Naive thymus-derived CD8-positive, alpha-beta T cell (primary cell): ENCODE measurements at regions not wholly inside any gene's neighbourhood (a gene's known extent, or its start where the extent isn't known, plus 50 kb on each side); places are given as distances from the start of the nearest gene placed in this dataset.

Experiments
- ATAC-seq, 2 donors: fragments of 150-1000 bp; cut with Tn5 transposase in 1 of 2; sonication (Bioruptor Pico), chemical (Tn5 transposase) in 1 of 2; 1 replicate in 1 of 2; 2 replicates in 1 of 2; pipeline ENCODE4 v1.10.0; 2021; ENCODE audit warnings: mild to moderate bottlenecking in 2 of 2, moderate library complexity in 2 of 2
- POLR2A ChIA-PET: fragments of 350-600 bp; sonication (Branson Sonifier 250); formaldehyde crosslinking; loops from one replicate; lab custom pipeline; 2021; ENCODE audit warnings: antibody characterized with exemption; lab: Charles Lee
- DNase-seq, 10 donors: peaks; one replicate each; pipeline versions ENCODE4 v3.0.0 to v3.0.0-alpha.2; 2020 to 2022
- H3K27ac Mint-ChIP-seq, 10 donors: one replicate each; pipeline ENCODE4 v1.8.0; 2020 to 2022; ENCODE audit warnings: mild to moderate bottlenecking in 10 of 10, mixed read lengths in 10 of 10, moderate library complexity in 4 of 10, inconsistent platforms in 1 of 10
- H3K27me3 Mint-ChIP-seq, 5 donors: one replicate each; pipeline ENCODE4 v1.8.0; 2021 to 2022; ENCODE audit warnings: mixed read lengths in 5 of 5
- H3K36me3 Mint-ChIP-seq, 3 donors: one replicate each; pipeline ENCODE4 v1.8.0; 2020 to 2022; ENCODE audit warnings: mixed read lengths in 3 of 3, mild to moderate bottlenecking in 2 of 3, inconsistent platforms in 1 of 3
- H3K4me1 Mint-ChIP-seq, 4 donors: one replicate each; pipeline ENCODE4 v1.8.0; 2021 to 2022; ENCODE audit warnings: mixed read lengths in 4 of 4
- H3K4me3 Mint-ChIP-seq, 10 donors: one replicate each; pipeline ENCODE4 v1.8.0; 2020 to 2022; ENCODE audit warnings: mild to moderate bottlenecking in 10 of 10, mixed read lengths in 10 of 10, moderate library complexity in 6 of 10, inconsistent platforms in 1 of 10
- H3K9me3 Mint-ChIP-seq, 9 donors: one replicate each; pipeline ENCODE4 v1.8.0; 2020 to 2022; ENCODE audit warnings: mixed read lengths in 9 of 9, mild to moderate bottlenecking in 3 of 9, inconsistent platforms in 1 of 9, moderate library complexity in 1 of 9

DNA sequence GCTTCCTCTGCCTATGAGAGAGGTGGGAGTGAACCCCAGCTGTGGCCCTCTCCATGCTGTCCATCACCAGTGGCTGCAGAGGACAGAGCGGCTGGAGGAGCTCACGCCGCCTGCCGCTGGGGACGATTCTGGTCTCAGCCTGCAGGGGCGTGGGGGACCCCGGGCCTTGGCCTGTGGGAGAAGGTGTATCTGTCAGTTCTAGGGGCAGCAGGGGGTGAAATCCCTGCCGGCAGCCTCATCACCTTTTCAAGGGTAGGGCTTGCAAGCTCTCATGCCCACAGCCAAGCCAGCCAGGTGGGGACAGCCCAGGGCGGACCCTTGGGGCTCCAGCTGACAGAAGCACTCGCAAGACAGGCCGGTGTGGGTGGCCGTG is 80.2 kb downstream of the TSPAN17 start:
- Mint-ChIP-seq H3K27ac (no peak overlapping the region), H3K9me3 (peaks cover 0 to 6% (median 0%) of the 10 kb centered on the region in 9 donors), H3K27me3 (peaks cover 8 to 80% (median 47%) of the 10 kb centered on the region in 5 donors), H3K4me1 (peaks cover 0 to 28% (median 0%) of the 10 kb centered on the region in 4 donors), H3K36me3 (no peaks in the 10 kb centered on the region), H3K4me3 (no peak overlapping the region)
- DNase-seq (no peak), ATAC-seq (no peak)
- POLR2A ChIA-PET, result no interaction called here

- POLR2A ChIA-PET, result no interaction called here
- ATAC-seq (no peak), DNase-seq (peak in 1 of 10 donors; percentile 10)
- peaks cover 9 to 80% (median 44%) of the 10 kb centered on the region in 5 donors for H3K27me3 Mint-ChIP-seq
- no peaks in the 10 kb centered on the region for H3K36me3 Mint-ChIP-seq
- H3K4me3 Mint-ChIP-seq, result no peak overlapping the region
- H3K4me1 Mint-ChIP-seq, result peaks cover 0 to 23% (median 0%) of the 10 kb centered on the region in 4 donors
- no peak overlapping the region for H3K27ac Mint-ChIP-seq
- peaks cover 0 to 6% (median 0%) of the 10 kb centered on the region in 9 donors for H3K9me3 Mint-ChIP-seq
Observed at GRCh38 chr5:176727983-176728675, 80.8 kb downstream of the TSPAN17 start.

GRCh38 chr5:176728831-176729251 is 81.5 kb upstream of the UNC5A start:
- Mint-ChIP-seq H3K9me3 (peaks cover 0 to 6% (median 0%) of the 10 kb centered on the region in 9 donors), H3K27ac (no peak overlapping the region), H3K4me1 (peaks cover 0 to 18% (median 0%) of the 10 kb centered on the region in 4 donors), H3K4me3 (no peak overlapping the region), H3K36me3 (no peaks in the 10 kb centered on the region), H3K27me3 (peaks cover 9 to 80% (median 43%) of the 10 kb centered on the region in 5 donors)
- no peak for ATAC-seq
- DNase-seq, result peak in 1 of 10 donors; percentile 43
- POLR2A ChIA-PET, result no interaction called here

GRCh38 chr5:176730815-176731475 is 79.4 kb upstream of the UNC5A start:
- POLR2A ChIA-PET, result no interaction called here
- peaks cover 0 to 6% (median 0%) of the 10 kb centered on the region in 9 donors for H3K9me3 Mint-ChIP-seq
- H3K27ac Mint-ChIP-seq, result no peak overlapping the region
- DNase-seq (peak in 1 of 10 donors; percentile 21), ATAC-seq (no peak)
- peaks cover 10 to 77% (median 44%) of the 10 kb centered on the region in 5 donors for H3K27me3 Mint-ChIP-seq
- no peak overlapping the region for H3K4me3 Mint-ChIP-seq
- H3K4me1 Mint-ChIP-seq, result peaks cover 0 to 5% (median 0%) of the 10 kb centered on the region in 4 donors
- no peaks in the 10 kb centered on the region for H3K36me3 Mint-ChIP-seq

DNA sequence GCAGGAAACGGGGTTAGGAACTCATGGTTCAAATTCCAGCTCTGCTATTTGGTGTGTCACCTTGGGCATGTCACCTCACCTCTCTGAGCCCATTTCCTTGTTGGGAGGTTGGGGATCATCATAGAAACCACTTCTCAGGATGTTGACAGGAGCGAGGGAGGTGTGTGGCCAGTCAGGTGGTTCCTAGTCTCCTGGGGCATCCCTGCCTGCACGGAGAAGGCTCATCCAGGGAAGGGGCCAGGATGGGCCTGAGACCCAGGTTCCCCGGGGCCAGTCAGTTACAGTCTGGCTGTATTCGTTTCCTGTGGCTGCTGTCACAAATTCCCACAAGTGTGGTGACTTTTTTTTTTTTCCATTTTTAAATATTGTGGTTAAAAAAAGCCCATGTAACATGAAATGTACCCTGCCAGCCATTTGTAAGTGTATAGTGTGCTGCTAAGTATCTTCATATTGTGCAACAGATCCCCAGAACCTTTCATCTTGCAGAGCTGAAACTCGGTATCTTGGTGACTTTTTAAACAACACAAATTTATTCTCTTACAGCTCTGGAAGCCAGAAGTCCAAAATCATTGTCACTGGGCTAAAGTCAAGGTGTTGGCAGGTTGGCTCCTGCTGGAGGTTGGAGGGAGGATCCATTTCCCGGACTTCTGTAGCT is 78.7 kb upstream of the UNC5A start:
- peaks cover 0 to 4% (median 0%) of the 10 kb centered on the region in 9 donors for H3K9me3 Mint-ChIP-seq
- no peak overlapping the region for H3K4me3 Mint-ChIP-seq
- no peaks in the 10 kb centered on the region for H3K36me3 Mint-ChIP-seq
- H3K4me1 Mint-ChIP-seq, result peaks cover 0 to 3% (median 0%) of the 10 kb centered on the region in 4 donors
- no peak overlapping the region for H3K27ac Mint-ChIP-seq
- DNase-seq (peak in 1 of 10 donors; percentile 4), ATAC-seq (no peak)
- POLR2A ChIA-PET, result no interaction called here
- peaks cover 10 to 81% (median 46%) of the 10 kb centered on the region in 5 donors for H3K27me3 Mint-ChIP-seq

- H3K27ac Mint-ChIP-seq, result peak overlapping the region in 1 of 10 donors; percentile 40
- peaks cover 0 to 4% (median 0%) of the 10 kb centered on the region in 9 donors for H3K9me3 Mint-ChIP-seq
- H3K4me3 Mint-ChIP-seq, result no peak overlapping the region
- ATAC-seq, result no peak
- peaks cover 10 to 81% (median 44%) of the 10 kb centered on the region in 5 donors for H3K27me3 Mint-ChIP-seq
- H3K36me3 Mint-ChIP-seq, result no peaks in the 10 kb centered on the region
- POLR2A ChIA-PET, result no interaction called here
- no peaks in the 10 kb centered on the region for H3K4me1 Mint-ChIP-seq
- no peak for DNase-seq
Observed at GRCh38 chr5:176732306-176732705, 78.1 kb upstream of the UNC5A start.

DNA sequence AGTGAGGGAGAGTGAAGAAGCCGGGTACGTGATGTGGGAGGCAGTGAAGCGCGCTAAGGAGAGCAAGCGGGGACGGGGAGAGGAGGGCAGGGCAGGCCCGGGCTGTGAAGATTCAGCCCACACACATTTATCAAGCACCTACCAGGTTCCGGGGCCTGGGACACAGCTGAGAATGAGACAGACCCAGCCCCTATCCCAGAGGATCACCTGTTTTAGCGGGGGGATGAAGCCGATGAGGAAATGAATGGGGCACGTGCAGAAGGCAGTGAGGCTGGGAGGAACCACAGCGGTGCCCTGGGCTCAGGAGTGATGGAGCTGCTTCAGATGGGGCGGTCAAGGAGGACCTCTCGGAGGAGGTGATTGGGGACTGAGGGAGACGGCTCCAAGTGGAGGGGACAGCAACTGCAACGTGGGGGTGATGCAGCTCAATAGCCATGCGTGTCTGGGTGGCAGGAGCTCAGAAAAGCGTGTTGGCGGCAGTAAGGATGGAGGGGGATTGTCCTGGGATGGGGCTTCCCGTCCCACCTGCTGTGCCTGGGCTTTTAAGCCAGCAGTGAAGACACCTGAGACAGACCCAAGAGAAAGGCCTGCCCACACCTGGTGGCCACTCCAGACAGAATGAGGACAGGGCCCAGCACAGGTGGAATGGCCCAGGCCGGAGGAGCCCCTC is 77.5 kb upstream of the UNC5A start:
- Mint-ChIP-seq H3K27me3 (peaks cover 10 to 79% (median 44%) of the 10 kb centered on the region in 5 donors), H3K36me3 (no peaks in the 10 kb centered on the region)

GRCh38 chr5:176733406-176734262 is 76.7 kb upstream of the UNC5A start:
- Mint-ChIP-seq H3K27ac (no peak overlapping the region), H3K27me3 (peaks cover 12 to 80% (median 43%) of the 10 kb centered on the region in 5 donors)

More for the DNA sequence above, 77.5 kb upstream of the UNC5A start:
- ATAC-seq (no peak), DNase-seq (peak in 1 of 10 donors; percentile 60)
- H3K4me1 Mint-ChIP-seq, result no peaks in the 10 kb centered on the region
- H3K27ac Mint-ChIP-seq, result peak overlapping the region in 2 of 10 donors; percentile 40 to 84
- no peak overlapping the region for H3K4me3 Mint-ChIP-seq
- POLR2A ChIA-PET, result no interaction called here
- peaks cover 0 to 4% (median 0%) of the 10 kb centered on the region in 9 donors for H3K9me3 Mint-ChIP-seq

GRCh38 chr5:176734756-176735342 is 75.5 kb upstream of the UNC5A start:
- ATAC-seq, result no peak
- H3K27me3 Mint-ChIP-seq, result peaks cover 12 to 80% (median 41%) of the 10 kb centered on the region in 5 donors
- no peaks in the 10 kb centered on the region for H3K9me3 Mint-ChIP-seq
- H3K4me1 Mint-ChIP-seq, result no peaks in the 10 kb centered on the region
- peak in 2 of 10 donors; percentile 9 to 38 for DNase-seq
- no peaks in the 10 kb centered on the region for H3K36me3 Mint-ChIP-seq
- no peak overlapping the region for H3K4me3 Mint-ChIP-seq
- POLR2A ChIA-PET, result no interaction called here
- H3K27ac Mint-ChIP-seq, result peak overlapping the region in 1 of 10 donors; percentile 13

More at GRCh38 chr5:176733406-176734262, 76.7 kb upstream of the UNC5A start:
- POLR2A ChIA-PET, result no interaction called here
- Mint-ChIP-seq H3K4me1 (no peaks in the 10 kb centered on the region), H3K36me3 (no peaks in the 10 kb centered on the region), H3K4me3 (no peak overlapping the region), H3K9me3 (peaks cover 0 to 4% (median 0%) of the 10 kb centered on the region in 9 donors)
- DNase-seq (peak in 1 of 10 donors; percentile 61), ATAC-seq (no peak)

- no peaks in the 10 kb centered on the region for H3K9me3 Mint-ChIP-seq
- H3K36me3 Mint-ChIP-seq, result no peaks in the 10 kb centered on the region
- no peaks in the 10 kb centered on the region for H3K4me1 Mint-ChIP-seq
- no peak overlapping the region for H3K4me3 Mint-ChIP-seq
- H3K27ac Mint-ChIP-seq, result no peak overlapping the region
- DNase-seq (peak in 2 of 10 donors; percentile 14 to 55), ATAC-seq (no peak)
- peaks cover 14 to 85% (median 39%) of the 10 kb centered on the region in 5 donors for H3K27me3 Mint-ChIP-seq
- POLR2A ChIA-PET, result no interaction called here
Observed at GRCh38 chr5:176735383-176736265, 74.7 kb upstream of the UNC5A start.
